ENCODE measurements at regions not wholly inside any gene's neighbourhood (a gene's known extent, or its start where the extent isn't known, plus 50 kb on each side); places are given as distances from the start of the nearest gene placed in this dataset.

GRCh38 chr1:101511202-101511891 is 274.5 kb downstream of the S1PR1 start:
- TF ChIP-seq CTCF (IDR thresholded peaks at IDR 0.05) (no peak), SIN3A (IDR thresholded peaks at IDR 0.05; ENCODE audit: borderline replicate concordance, insufficient read depth, low read depth, low read length) (no peak), TCF7L2 (IDR thresholded peaks at IDR 0.05; ENCODE audit: low read depth, low read length) (no peak), POLR2AphosphoS5 (IDR thresholded peaks at IDR 0.05; ENCODE audit: low read depth, low read length) (no peak)

All from Panc1 (cell line).